Sigmoid colon (tissue), 6 donors: ENCODE measurements at regions not wholly inside any gene's neighbourhood (a gene's known extent, or its start where the extent isn't known, plus 50 kb on each side); places are given as distances from the start of the nearest gene placed in this dataset.

ENCODE experiments used
- DNase-seq: peaks from one replicate; pipeline ENCODE4 v3.0.0-alpha.2; 2019
- H3K27ac ChIP-seq, 4 donors: fragments of 200-600 bp; sonication (generic); one replicate each; pipeline ENCODE4 v1.5.1; 2016 to 2019; ENCODE audit warnings: mild to moderate bottlenecking in 1 of 4
- H3K27me3 ChIP-seq, 3 donors: fragments of 200-600 bp; sonication (generic); one replicate each; pipeline ENCODE4 v1.5.1; 2019; ENCODE audit warnings: mild to moderate bottlenecking in 1 of 3
- H3K36me3 ChIP-seq, 4 donors: fragments of 200-600 bp; sonication (generic); one replicate each; pipeline ENCODE4 v1.5.1; 2016 to 2019
- H3K4me1 ChIP-seq, 4 donors: fragments of 200-600 bp; sonication (generic); one replicate each; pipeline ENCODE4 v1.5.1; 2017 to 2019
- H3K4me3 ChIP-seq, 4 donors: fragments of 200-600 bp; sonication (generic); one replicate each; pipeline ENCODE4 v1.5.1; 2017 to 2019; ENCODE audit warnings: mild to moderate bottlenecking in 2 of 4, moderate library complexity in 1 of 4
- H3K9me3 ChIP-seq, 4 donors: fragments of 200-600 bp in 3 of 4; sonication (generic) in 3 of 4; one replicate each; pipeline versions ENCODE4 v1.5.1 to v1.6.1; 2013 to 2019
- EP300 ChIP-seq, 4 donors: sonication (generic); formaldehyde crosslinking; IDR thresholded peaks; one replicate each; pipeline ENCODE4 v1.6.1; 2017; ENCODE audit warnings: antibody characterized with exemption in 4 of 4
- POLR2A ChIP-seq, 2 donors: fragments of 450-650 bp; IDR thresholded peaks; one replicate each; pipeline ENCODE4 v1.6.1; 2016; ENCODE audit warnings: antibody characterized with exemption in 2 of 2, mild to moderate bottlenecking in 2 of 2, moderate library complexity in 2 of 2
- POLR2AphosphoS5 ChIP-seq, 4 donors: sonication (generic); formaldehyde crosslinking; IDR thresholded peaks; one replicate each; pipeline ENCODE4 v1.6.1; 2017; ENCODE audit warnings: antibody characterized with exemption in 4 of 4
- WGBS, 2 donors: extraction: QIAGEN DNeasy Blood & Tissue Kit; methylation state at CpG; one replicate each; pipeline ENCODE4 v1.1.7; 2013; 5-methylcytosine and 5-hydroxymethylcytosine counted together
- intact Hi-C: fragments of 100-400 bp; cut with DNase I; formaldehyde crosslinking; loops from one replicate; pipeline ENCODE4 v1.15.1; 2023
- TF ChIP-seq, protein P1 (sequence below), 4 experiments: fragments of 450-650 bp in 3 of 4; fragments of 200-600 bp in 1 of 4; IDR thresholded peaks; one replicate each; pipeline ENCODE4 v1.5.1; 2016 to 2019; ENCODE audit warnings: antibody characterized with exemption in 4 of 4, mild to moderate bottlenecking in 3 of 4, moderate library complexity in 2 of 4
- donor health status: healthy with polysubstance abuse.
- donor health status: healthy.

DNA sequence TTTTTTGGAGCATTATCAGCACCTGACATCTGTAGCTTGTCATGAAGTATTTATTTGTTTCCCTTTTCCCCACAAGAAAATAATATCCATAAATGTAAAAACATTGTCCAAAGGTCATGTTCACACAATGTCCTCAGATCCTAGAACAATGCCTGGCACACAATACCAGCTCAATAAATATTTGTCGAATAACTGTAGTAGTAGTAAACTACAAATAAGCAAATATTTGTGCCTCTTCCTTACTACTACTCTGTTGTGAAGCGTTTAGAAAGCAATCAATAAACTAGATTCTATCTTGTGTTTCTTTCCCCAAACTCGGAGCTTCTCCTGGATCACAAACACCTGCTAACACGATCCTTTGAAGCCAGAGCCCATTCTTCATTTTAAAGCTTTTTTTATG is 459.6 kb upstream of the NECTIN3 start:
- no peak for DNase-seq
- no peak for TF ChIP-seq EP300 (IDR thresholded peaks at IDR 0.05)
- TF ChIP-seq, protein P1, sequence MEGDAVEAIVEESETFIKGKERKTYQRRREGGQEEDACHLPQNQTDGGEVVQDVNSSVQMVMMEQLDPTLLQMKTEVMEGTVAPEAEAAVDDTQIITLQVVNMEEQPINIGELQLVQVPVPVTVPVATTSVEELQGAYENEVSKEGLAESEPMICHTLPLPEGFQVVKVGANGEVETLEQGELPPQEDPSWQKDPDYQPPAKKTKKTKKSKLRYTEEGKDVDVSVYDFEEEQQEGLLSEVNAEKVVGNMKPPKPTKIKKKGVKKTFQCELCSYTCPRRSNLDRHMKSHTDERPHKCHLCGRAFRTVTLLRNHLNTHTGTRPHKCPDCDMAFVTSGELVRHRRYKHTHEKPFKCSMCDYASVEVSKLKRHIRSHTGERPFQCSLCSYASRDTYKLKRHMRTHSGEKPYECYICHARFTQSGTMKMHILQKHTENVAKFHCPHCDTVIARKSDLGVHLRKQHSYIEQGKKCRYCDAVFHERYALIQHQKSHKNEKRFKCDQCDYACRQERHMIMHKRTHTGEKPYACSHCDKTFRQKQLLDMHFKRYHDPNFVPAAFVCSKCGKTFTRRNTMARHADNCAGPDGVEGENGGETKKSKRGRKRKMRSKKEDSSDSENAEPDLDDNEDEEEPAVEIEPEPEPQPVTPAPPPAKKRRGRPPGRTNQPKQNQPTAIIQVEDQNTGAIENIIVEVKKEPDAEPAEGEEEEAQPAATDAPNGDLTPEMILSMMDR (IDR thresholded peaks at IDR 0.05), result no peak
- no peak for TF ChIP-seq POLR2A (IDR thresholded peaks at IDR 0.05)
- TF ChIP-seq POLR2AphosphoS5 (IDR thresholded peaks at IDR 0.05), result no peak
- H3K4me1 ChIP-seq, result no peaks in the 10 kb centered on the region
- H3K4me3 ChIP-seq, result no peak overlapping the region
- no peaks in the 10 kb centered on the region for H3K36me3 ChIP-seq
- H3K27me3 ChIP-seq, result no peaks in the 10 kb centered on the region
- intact Hi-C loops, result no loop called here
- WGBS, 2 donors, result 23 to 72% methylated on average over 4 of the region's 4 CpGs
- H3K27ac ChIP-seq, result no peak overlapping the region
- H3K9me3 ChIP-seq, result no peaks in the 10 kb centered on the region

DNA sequence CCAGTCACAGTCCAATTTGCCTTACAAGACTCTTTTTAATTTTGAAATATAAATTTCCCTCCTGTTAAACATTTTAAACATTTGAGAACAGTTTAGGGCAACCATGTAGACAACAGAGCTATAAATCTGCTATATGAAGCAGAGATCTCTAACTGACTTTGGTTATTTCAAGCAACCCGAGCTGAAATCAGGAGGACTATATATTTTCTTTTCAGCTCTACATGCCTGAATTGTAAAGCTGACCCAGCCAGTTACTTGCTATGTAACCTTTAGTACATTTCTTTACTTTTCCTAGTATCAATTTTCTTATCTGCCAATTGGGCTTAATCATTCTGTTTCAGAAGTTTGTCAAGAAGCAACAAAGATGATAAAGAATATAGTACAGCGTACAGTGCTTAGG is 457.4 kb upstream of the NECTIN3 start:
- TF ChIP-seq EP300 (IDR thresholded peaks at IDR 0.05) (no peak), POLR2A (IDR thresholded peaks at IDR 0.05) (no peak), POLR2AphosphoS5 (IDR thresholded peaks at IDR 0.05) (no peak)
- TF ChIP-seq, protein P1 (IDR thresholded peaks at IDR 0.05), result no peak
- no peaks in the 10 kb centered on the region for H3K27me3 ChIP-seq
- H3K4me3 ChIP-seq, result no peak overlapping the region
- no peaks in the 10 kb centered on the region for H3K4me1 ChIP-seq
- WGBS, 2 donors, result 83 to 84% methylated on average over 2 of the region's 2 CpGs
- no peaks in the 10 kb centered on the region for H3K36me3 ChIP-seq
- intact Hi-C loops, result no loop called here
- no peak for DNase-seq
- H3K27ac ChIP-seq, result no peak overlapping the region
- H3K9me3 ChIP-seq, result no peaks in the 10 kb centered on the region

DNA sequence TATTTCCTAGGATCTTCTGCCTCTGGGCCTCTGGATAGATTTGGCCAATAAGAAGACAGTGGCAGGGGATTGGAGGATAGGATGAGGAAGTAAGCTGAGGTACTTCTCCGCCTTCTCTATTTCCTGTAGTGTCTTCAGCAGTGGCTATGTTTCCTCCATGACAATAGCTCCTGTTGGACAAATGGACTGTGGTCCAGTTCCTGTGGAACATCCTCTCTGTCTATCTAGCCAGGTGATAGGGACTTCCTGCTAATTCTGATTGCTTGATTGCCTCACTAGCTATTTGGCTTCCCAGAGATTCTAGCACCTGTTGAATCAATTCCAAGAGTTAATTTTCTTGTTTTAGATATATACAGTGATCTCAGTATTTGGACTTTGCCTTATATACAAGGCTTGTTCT is 456.2 kb upstream of the NECTIN3 start:
- no peak overlapping the region for H3K27ac ChIP-seq
- no peaks in the 10 kb centered on the region for H3K36me3 ChIP-seq
- H3K4me1 ChIP-seq, result no peaks in the 10 kb centered on the region
- no peak for TF ChIP-seq POLR2AphosphoS5 (IDR thresholded peaks at IDR 0.05)
- TF ChIP-seq, protein P1 (IDR thresholded peaks at IDR 0.05), result no peak
- TF ChIP-seq EP300 (IDR thresholded peaks at IDR 0.05), result no peak
- TF ChIP-seq POLR2A (IDR thresholded peaks at IDR 0.05), result no peak
- no peak for DNase-seq
- H3K9me3 ChIP-seq, result no peaks in the 10 kb centered on the region
- no peaks in the 10 kb centered on the region for H3K27me3 ChIP-seq
- intact Hi-C loops, result no loop called here
- no peak overlapping the region for H3K4me3 ChIP-seq
- WGBS, 2 donors, result 89 to 95% methylated on average over 1 of the region's 1 CpG

DNA sequence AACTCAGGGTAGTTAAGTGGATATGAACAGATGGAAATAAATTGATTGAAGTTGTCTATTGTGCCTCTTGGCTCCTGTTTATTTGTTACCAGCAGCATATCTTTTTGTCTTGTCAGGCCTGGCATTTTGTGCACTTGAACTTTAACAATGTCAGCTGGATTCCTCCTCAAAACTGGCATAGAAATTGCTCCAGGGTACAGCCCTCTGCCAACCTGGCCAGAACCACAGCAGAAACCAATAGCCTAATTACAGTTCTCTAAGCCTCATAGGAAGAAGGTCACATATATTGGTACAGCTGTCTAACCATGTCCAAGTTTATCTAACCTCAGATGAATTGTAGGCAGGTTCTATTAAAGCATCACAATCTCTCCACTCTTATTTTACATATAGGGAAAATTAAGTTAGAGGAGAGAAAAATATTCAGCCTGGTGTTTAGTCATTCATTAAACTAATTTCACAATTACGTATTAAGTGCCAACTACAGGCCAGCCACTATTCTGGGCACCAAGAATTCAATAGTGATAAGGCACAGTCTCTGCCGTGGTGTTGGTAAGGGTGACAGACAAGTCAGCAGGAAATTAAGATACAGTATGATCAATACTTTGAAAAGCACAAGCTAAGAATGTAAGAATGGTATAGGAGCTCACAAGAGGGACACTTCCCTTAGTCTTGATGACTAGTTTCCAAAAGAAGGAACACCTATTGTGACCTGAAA is 452.9 kb upstream of the NECTIN3 start:
- no peaks in the 10 kb centered on the region for H3K27me3 ChIP-seq
- no peak overlapping the region for H3K4me3 ChIP-seq
- WGBS, 2 donors, result 92 to 93% methylated on average over 2 of the region's 2 CpGs
- no peaks in the 10 kb centered on the region for H3K36me3 ChIP-seq
- H3K4me1 ChIP-seq, result no peaks in the 10 kb centered on the region
- no peak overlapping the region for H3K27ac ChIP-seq
- TF ChIP-seq, protein P1 (IDR thresholded peaks at IDR 0.05), result no peak
- TF ChIP-seq POLR2AphosphoS5 (IDR thresholded peaks at IDR 0.05) (no peak), POLR2A (IDR thresholded peaks at IDR 0.05) (no peak), EP300 (IDR thresholded peaks at IDR 0.05) (no peak)
- no peak for DNase-seq
- intact Hi-C loops, result no loop called here
- no peaks in the 10 kb centered on the region for H3K9me3 ChIP-seq

DNA sequence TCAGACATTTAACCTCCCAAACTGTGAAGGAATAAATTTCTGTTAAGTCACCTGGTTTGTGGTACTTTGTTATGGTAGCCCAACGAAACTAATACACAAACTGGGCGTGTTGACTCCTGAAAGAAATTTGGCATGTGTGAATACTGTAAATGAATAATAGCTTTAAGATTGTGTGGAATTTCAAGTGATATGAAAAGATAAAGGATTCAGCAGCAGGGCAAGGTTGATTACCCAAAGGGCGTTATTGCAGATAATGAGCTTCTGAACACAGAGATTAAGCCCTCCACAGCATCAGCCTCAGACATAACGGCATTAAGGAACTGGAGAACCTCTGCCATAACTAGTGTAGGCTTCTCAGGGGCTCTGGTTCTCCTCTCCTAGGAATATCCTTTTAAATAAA is 451.5 kb upstream of the NECTIN3 start:
- Histone ChIP-seq H3K4me3 (no peak overlapping the region), H3K9me3 (no peaks in the 10 kb centered on the region), H3K4me1 (no peaks in the 10 kb centered on the region), H3K27me3 (no peaks in the 10 kb centered on the region), H3K27ac (no peak overlapping the region), H3K36me3 (no peaks in the 10 kb centered on the region)
- TF ChIP-seq POLR2AphosphoS5 (IDR thresholded peaks at IDR 0.05), result no peak
- TF ChIP-seq POLR2A (IDR thresholded peaks at IDR 0.05), result no peak
- no peak for TF ChIP-seq EP300 (IDR thresholded peaks at IDR 0.05)
- TF ChIP-seq, protein P1 (IDR thresholded peaks at IDR 0.05), result no peak
- intact Hi-C loops, result no loop called here
- DNase-seq, result no peak
- 40 to 59% methylated on average over 4 of the region's 4 CpGs for WGBS, 2 donors
